NOMO-1 (cell line): ENCODE measurements at regions not wholly inside any gene's neighbourhood (a gene's known extent, or its start where the extent isn't known, plus 50 kb on each side); places are given as distances from the start of the nearest gene placed in this dataset.

Experiments used
- DNase-seq, 2 experiments: peaks; one replicate each; lab custom pipeline; 2025; ENCODE audit not compliant: unreplicated experiment in 2 of 2; lab: John Stamatoyannopoulos, UW

- no peak for DNase-seq
Measured at GRCh38 chr11:116207019-116207418, 565.8 kb downstream of the BUD13 start.

- DNase-seq = no peak
Measured at GRCh38 chr11:116202922-116203321, 569.9 kb downstream of the BUD13 start.

- no peak for DNase-seq
Measured at GRCh38 chr11:116200564-116200963, 572.2 kb downstream of the BUD13 start.

GRCh38 chr11:116199182-116199581, 573.6 kb downstream of the BUD13 start:
- no peak for DNase-seq

GRCh38 chr11:116194156-116194904, 578.5 kb downstream of the BUD13 start:
- DNase-seq = no peak

GRCh38 chr11:116193321-116194131, 579.3 kb downstream of the BUD13 start:
- no peak for DNase-seq

GRCh38 chr11:116192509-116193210, 580.1 kb downstream of the BUD13 start:
- DNase-seq = no peak

- no peak for DNase-seq
Measured at GRCh38 chr11:116190861-116191260, 581.9 kb downstream of the BUD13 start.

GRCh38 chr11:116189408-116190170, 583.2 kb downstream of the BUD13 start:
- DNase-seq = no peak

- no peak for DNase-seq
Measured at GRCh38 chr11:116188350-116188749, 584.4 kb downstream of the BUD13 start.

- DNase-seq = no peak
Measured at GRCh38 chr11:116187026-116187425, 585.8 kb downstream of the BUD13 start.

- DNase-seq = no peak
Measured at GRCh38 chr11:116185551-116185950, 587.2 kb downstream of the BUD13 start.

GRCh38 chr11:116184763-116185162, 588.0 kb downstream of the BUD13 start:
- DNase-seq = no peak

- no peak for DNase-seq
Measured at GRCh38 chr11:116182356-116182966, 590.3 kb downstream of the BUD13 start.

- no peak for DNase-seq
Measured at GRCh38 chr11:116180806-116181600, 591.8 kb downstream of the BUD13 start.

GRCh38 chr11:116179401-116179800, 593.4 kb downstream of the BUD13 start:
- no peak for DNase-seq

GRCh38 chr11:116177521-116178210, 595.1 kb downstream of the BUD13 start:
- DNase-seq = no peak

- no peak for DNase-seq
Measured at GRCh38 chr11:116176484-116177005, 596.2 kb downstream of the BUD13 start.

GRCh38 chr11:116175707-116176106, 597.1 kb downstream of the BUD13 start:
- DNase-seq = no peak
